IMR-90 (cell line): ENCODE measurements at regions not wholly inside any gene's neighbourhood (a gene's known extent, or its start where the extent isn't known, plus 50 kb on each side); places are given as distances from the start of the nearest gene placed in this dataset.

ENCODE experiments used
- CEBPB ChIP-seq: IDR thresholded peaks from 2 replicates; pipeline ENCODE4 v1.6.1; 2012; ENCODE audit warnings: low read depth, low read length, improper control_type of control experiment
- CTCF ChIP-seq: conservative IDR thresholded peaks from 2 replicates; pipeline ENCODE4 v1.5.1; 2012; ENCODE audit warnings: mild to moderate bottlenecking, low read depth, low read length, improper control_type of control experiment
- MAFK ChIP-seq: IDR thresholded peaks from 2 replicates; pipeline ENCODE4 v1.6.1; 2012; ENCODE audit warnings: low read depth, low read length, improper control_type of control experiment
- MXI1 ChIP-seq: IDR thresholded peaks from 2 replicates; pipeline ENCODE4 v1.6.1; 2012; ENCODE audit warnings: low read depth, mild to moderate bottlenecking, low read length, moderate library complexity, borderline replicate concordance
- POLR2A ChIP-seq: IDR thresholded peaks from 2 replicates; pipeline ENCODE4 v1.6.1; 2012; ENCODE audit warnings: mild to moderate bottlenecking, low read depth, low read length
- RAD21 ChIP-seq: IDR thresholded peaks from 2 replicates; pipeline ENCODE4 v1.6.1; 2012; ENCODE audit warnings: low read length, improper control_type of control experiment
- USF2 ChIP-seq: fragments of 150-350 bp; IDR thresholded peaks from 2 replicates; pipeline ENCODE4 v1.6.1; 2017; ENCODE audit warnings: mild to moderate bottlenecking, antibody characterized with exemption, low read length, low read depth

GRCh38 chr5:3376611-3377010, 219.0 kb upstream of the IRX1 start:
- TF ChIP-seq CTCF (no peak), POLR2A (no peak), RAD21 (no peak), CEBPB (no peak), USF2 (no peak), MXI1 (no peak), MAFK (no peak)
